ENCODE measurements at regions not wholly inside any gene's neighbourhood (a gene's known extent, or its start where the extent isn't known, plus 50 kb on each side); places are given as distances from the start of the nearest gene placed in this dataset.

DNA sequence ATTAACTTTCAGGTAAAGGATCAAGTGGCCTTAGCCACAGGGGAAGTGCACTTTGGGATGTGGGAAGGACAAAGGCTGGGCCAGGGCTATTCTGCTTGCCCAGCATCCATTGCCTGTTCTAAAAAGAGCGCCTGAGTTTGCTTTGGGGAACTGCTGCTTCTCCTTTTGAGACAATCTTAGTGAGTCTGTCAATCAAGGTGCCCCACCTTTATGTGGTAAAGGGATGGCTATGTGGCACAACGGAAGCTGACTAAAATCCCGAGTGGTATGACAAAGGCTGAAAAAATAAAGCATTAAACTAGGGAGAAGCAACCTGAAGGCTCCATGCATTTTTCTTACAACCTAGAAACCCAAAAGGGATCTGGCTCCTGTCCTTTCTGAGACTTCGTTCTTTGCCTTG lies 540.5 kb downstream of the SLC4A3 start:
- Histone ChIP-seq H3K36me3 (ENCODE audit: insufficient read depth, low read length) (no peaks in the 10 kb centered on the region), H3K27me3 (ENCODE audit: insufficient read depth, low read length) (no peaks in the 10 kb centered on the region), H3K4me1 (ENCODE audit: insufficient read depth, low read length) (no peaks in the 10 kb centered on the region), H3K4me3 (ENCODE audit: low read length) (no peak overlapping the region), H3K27ac (ENCODE audit: low read depth, low read length) (no peak overlapping the region), H3K9ac (ENCODE audit: low read depth, low read length) (no peak overlapping the region), H3K9me3 (ENCODE audit: insufficient read depth, low read depth, low read length) (no peaks in the 10 kb centered on the region)
- 96% methylated on average over 4 of the region's 4 CpGs for WGBS

DNA sequence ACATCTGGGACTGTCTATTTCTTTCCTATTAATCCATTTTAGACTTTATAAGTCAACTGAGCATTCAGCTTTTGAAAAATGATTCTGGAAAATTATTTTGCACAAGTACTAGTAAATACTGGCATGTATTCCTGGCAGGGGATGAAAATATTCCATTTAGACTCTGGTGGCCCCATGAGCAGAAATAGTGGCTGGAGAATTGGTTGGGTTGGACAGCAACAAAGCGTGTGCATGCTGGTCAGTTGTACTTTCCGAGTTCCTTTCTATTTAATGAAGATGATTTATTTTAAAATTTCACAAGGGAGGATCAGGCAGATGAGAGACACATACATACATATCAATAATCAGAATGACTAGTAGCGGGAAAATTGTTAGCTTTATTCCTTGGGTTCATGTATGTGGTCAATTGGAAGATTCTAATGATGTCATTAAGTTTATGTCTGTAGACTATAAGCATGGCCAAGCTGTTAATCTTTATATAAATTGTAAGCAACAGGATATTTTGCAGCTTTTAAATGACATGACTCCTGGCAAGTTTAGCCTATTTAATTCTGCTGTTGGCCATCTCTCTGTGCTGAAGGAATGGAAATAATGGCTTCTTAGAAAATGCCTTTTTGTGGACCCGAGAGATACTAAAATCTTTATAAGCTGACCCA lies 541.6 kb downstream of the SLC4A3 start:
- no peaks in the 10 kb centered on the region for H3K4me1 ChIP-seq (ENCODE audit: insufficient read depth, low read length)
- no peak overlapping the region for H3K4me3 ChIP-seq (ENCODE audit: low read length)
- H3K9ac ChIP-seq (ENCODE audit: low read depth, low read length), result no peak overlapping the region
- WGBS, result 96% methylated on average over 3 of the region's 4 CpGs
- no peak overlapping the region for H3K27ac ChIP-seq (ENCODE audit: low read depth, low read length)
- no peaks in the 10 kb centered on the region for H3K36me3 ChIP-seq (ENCODE audit: insufficient read depth, low read length)
- H3K9me3 ChIP-seq (ENCODE audit: insufficient read depth, low read depth, low read length), result no peaks in the 10 kb centered on the region
- H3K27me3 ChIP-seq (ENCODE audit: insufficient read depth, low read length), result no peaks in the 10 kb centered on the region

GRCh38 chr2:220174826-220175225 lies 547.4 kb downstream of the SLC4A3 start:
- Histone ChIP-seq H3K36me3 (ENCODE audit: insufficient read depth, low read length) (no peaks in the 10 kb centered on the region), H3K27ac (ENCODE audit: low read depth, low read length) (no peak overlapping the region), H3K27me3 (ENCODE audit: insufficient read depth, low read length) (no peaks in the 10 kb centered on the region), H3K4me3 (ENCODE audit: low read length) (no peak overlapping the region), H3K9me3 (ENCODE audit: insufficient read depth, low read depth, low read length) (no peaks in the 10 kb centered on the region), H3K9ac (ENCODE audit: low read depth, low read length) (no peak overlapping the region), H3K4me1 (ENCODE audit: insufficient read depth, low read length) (no peaks in the 10 kb centered on the region)
- WGBS, result 97% methylated on average over 2 of the region's 2 CpGs

DNA sequence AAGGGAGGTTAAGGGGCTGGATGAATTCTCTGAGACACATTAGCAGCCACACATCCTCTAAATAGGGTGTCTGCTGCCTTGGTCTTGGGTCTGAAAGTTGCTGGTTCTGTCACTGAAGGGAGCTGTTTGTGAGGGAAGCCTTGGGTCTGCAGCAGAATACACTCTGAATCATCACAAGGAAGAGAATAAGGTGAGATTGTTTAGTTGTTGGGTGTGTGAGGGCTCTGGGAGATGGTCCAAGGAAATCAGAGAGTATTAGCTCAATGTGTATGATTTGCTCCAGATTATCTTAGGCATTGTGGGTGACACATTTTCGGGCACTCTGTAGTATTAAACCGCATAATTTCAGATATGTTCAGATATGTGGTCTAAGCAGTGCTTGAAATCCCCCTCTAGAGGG lies 548.5 kb downstream of the SLC4A3 start:
- Histone ChIP-seq H3K4me3 (ENCODE audit: low read length) (no peak overlapping the region), H3K4me1 (ENCODE audit: insufficient read depth, low read length) (no peaks in the 10 kb centered on the region), H3K9ac (ENCODE audit: low read depth, low read length) (no peak overlapping the region), H3K9me3 (ENCODE audit: insufficient read depth, low read depth, low read length) (no peaks in the 10 kb centered on the region), H3K27ac (ENCODE audit: low read depth, low read length) (no peak overlapping the region), H3K36me3 (ENCODE audit: insufficient read depth, low read length) (no peaks in the 10 kb centered on the region), H3K27me3 (ENCODE audit: insufficient read depth, low read length) (no peaks in the 10 kb centered on the region)
- WGBS, result 93% methylated on average over 2 of the region's 2 CpGs

DNA sequence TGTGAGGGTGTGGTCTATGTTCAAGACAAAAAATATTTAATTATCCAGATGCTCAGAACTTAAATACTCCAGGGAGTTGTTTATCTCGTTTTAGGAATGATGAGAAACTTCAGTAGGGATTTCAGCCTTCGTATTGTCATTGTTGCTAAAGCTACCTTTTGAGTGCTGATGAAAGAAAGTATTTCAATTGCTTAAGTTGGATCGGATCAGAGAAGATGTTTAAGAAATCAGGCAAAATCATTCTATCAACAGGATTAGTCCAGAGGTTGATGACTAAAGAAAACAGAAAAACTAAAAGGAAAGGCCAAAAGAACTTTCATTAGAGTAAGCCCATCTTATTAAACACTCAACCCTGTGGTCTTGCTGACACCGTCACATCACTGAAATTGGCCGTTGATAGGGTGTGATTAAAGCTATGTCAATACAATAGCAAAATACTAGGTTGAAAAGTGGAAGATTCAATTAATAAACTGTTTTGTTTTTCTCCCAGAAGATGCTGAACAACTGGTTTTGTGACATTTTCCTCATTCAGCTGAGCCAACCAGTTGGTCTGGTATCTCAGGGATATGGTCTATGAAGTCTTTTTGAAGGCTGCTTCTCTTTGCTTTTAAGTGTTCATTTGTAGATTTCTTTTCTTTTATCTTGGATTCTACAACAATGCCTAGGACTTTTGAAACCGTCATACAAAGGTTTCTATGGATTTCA lies 551.7 kb downstream of the SLC4A3 start:
- 93% methylated on average over 6 of the region's 6 CpGs for WGBS
- H3K9me3 ChIP-seq (ENCODE audit: insufficient read depth, low read depth, low read length), result no peaks in the 10 kb centered on the region
- H3K9ac ChIP-seq (ENCODE audit: low read depth, low read length), result no peak overlapping the region
- no peak overlapping the region for H3K4me3 ChIP-seq (ENCODE audit: low read length)
- H3K4me1 ChIP-seq (ENCODE audit: insufficient read depth, low read length), result no peaks in the 10 kb centered on the region
- no peaks in the 10 kb centered on the region for H3K27me3 ChIP-seq (ENCODE audit: insufficient read depth, low read length)
- H3K27ac ChIP-seq (ENCODE audit: low read depth, low read length), result no peak overlapping the region
- H3K36me3 ChIP-seq (ENCODE audit: insufficient read depth, low read length), result no peaks in the 10 kb centered on the region

- Histone ChIP-seq H3K4me1 (ENCODE audit: insufficient read depth, low read length) (no peaks in the 10 kb centered on the region), H3K27me3 (ENCODE audit: insufficient read depth, low read length) (no peaks in the 10 kb centered on the region), H3K36me3 (ENCODE audit: insufficient read depth, low read length) (no peaks in the 10 kb centered on the region), H3K27ac (ENCODE audit: low read depth, low read length) (no peak overlapping the region), H3K4me3 (ENCODE audit: low read length) (no peak overlapping the region), H3K9ac (ENCODE audit: low read depth, low read length) (no peak overlapping the region), H3K9me3 (ENCODE audit: insufficient read depth, low read depth, low read length) (no peaks in the 10 kb centered on the region)
- 95% methylated on average over 1 of the region's 1 CpG for WGBS
These were observed 553.7 kb downstream of the SLC4A3 start for GRCh38 chr2:220181165-220181564.

DNA sequence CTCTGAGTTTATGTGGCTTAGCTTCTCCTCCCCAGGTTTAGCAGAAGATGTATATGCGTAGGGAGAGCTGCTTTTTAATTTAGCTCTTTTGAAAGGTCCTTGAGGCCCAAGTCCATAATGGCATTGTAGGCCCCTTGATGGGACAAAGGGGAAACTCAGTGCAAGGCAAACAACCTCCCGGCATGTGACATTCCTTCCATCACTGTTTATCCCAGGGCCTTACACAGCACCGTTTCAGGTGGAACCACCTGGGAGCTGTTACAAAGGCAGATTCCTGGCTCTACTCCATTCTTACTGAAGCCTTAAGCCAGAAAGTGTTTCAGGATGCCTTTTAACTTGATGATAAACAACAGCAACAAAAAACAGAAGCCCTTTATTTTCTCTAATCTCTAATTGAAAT lies 555.4 kb downstream of the SLC4A3 start:
- Histone ChIP-seq H3K36me3 (ENCODE audit: insufficient read depth, low read length) (no peaks in the 10 kb centered on the region), H3K4me1 (ENCODE audit: insufficient read depth, low read length) (no peaks in the 10 kb centered on the region), H3K27me3 (ENCODE audit: insufficient read depth, low read length) (no peaks in the 10 kb centered on the region), H3K27ac (ENCODE audit: low read depth, low read length) (no peak overlapping the region), H3K9me3 (ENCODE audit: insufficient read depth, low read depth, low read length) (no peaks in the 10 kb centered on the region), H3K4me3 (ENCODE audit: low read length) (no peak overlapping the region), H3K9ac (ENCODE audit: low read depth, low read length) (no peak overlapping the region)
- WGBS, result 88% methylated on average over 3 of the region's 3 CpGs

GRCh38 chr2:220185766-220186305 lies 558.4 kb downstream of the SLC4A3 start:
- no peak overlapping the region for H3K9ac ChIP-seq (ENCODE audit: low read depth, low read length)

DNA sequence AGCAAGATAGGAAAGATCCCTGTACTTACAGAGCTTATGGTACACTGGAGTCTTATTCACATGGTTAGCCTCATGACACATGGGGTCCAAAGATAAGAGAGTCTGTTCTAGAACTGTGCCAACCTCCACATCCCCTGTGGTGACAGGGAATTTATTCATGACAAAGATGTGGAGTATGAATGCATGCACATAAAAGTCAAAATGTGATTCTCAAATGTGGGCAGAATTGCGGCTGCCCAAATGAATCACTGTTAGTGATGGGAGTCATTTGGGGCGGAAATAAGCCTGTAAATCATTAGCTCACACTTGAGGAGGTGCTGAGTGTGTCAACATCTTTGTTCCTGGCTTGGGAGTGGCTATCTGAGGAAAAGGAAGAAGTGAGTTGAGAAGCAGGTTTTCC lies 560.6 kb downstream of the SLC4A3 start:
- H3K27me3 ChIP-seq (ENCODE audit: insufficient read depth, low read length), result no peaks in the 10 kb centered on the region
- no peak overlapping the region for H3K27ac ChIP-seq (ENCODE audit: low read depth, low read length)
- no peak overlapping the region for H3K9ac ChIP-seq (ENCODE audit: low read depth, low read length)
- H3K4me3 ChIP-seq (ENCODE audit: low read length), result no peak overlapping the region
- WGBS, result 88% methylated on average over 2 of the region's 2 CpGs
- H3K9me3 ChIP-seq (ENCODE audit: insufficient read depth, low read depth, low read length), result peaks cover 11% of the 10 kb centered on the region
- no peaks in the 10 kb centered on the region for H3K36me3 ChIP-seq (ENCODE audit: insufficient read depth, low read length)
- no peaks in the 10 kb centered on the region for H3K4me1 ChIP-seq (ENCODE audit: insufficient read depth, low read length)

More at GRCh38 chr2:220185766-220186305, 558.4 kb downstream of the SLC4A3 start:
- Histone ChIP-seq H3K27me3 (ENCODE audit: insufficient read depth, low read length) (no peaks in the 10 kb centered on the region), H3K36me3 (ENCODE audit: insufficient read depth, low read length) (no peaks in the 10 kb centered on the region), H3K4me1 (ENCODE audit: insufficient read depth, low read length) (no peaks in the 10 kb centered on the region), H3K9me3 (ENCODE audit: insufficient read depth, low read depth, low read length) (no peaks in the 10 kb centered on the region), H3K27ac (ENCODE audit: low read depth, low read length) (no peak overlapping the region), H3K4me3 (ENCODE audit: low read length) (no peak overlapping the region)
- WGBS, result 84% methylated on average over 2 of the region's 2 CpGs

DNA sequence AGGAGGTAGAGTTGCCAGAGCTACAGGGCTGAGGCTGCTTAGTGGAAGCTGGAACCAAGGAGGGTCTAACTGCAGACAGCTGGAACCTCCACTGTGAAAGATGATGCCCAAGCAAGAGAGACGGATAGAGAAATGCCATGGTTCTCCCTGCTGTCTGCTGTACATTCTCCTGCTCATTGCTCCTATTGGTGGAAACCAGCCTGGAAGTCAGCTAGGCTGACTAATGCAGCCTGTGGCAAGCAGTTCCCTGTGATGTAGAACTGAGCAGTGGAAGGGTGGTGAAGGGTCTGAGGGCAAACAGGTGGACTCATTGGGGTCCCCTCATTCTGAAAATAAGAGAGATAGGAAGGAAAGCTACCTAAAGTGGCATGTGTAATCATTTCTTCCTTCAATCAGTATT lies 563.6 kb downstream of the SLC4A3 start:
- Histone ChIP-seq H3K36me3 (ENCODE audit: insufficient read depth, low read length) (no peaks in the 10 kb centered on the region), H3K4me1 (ENCODE audit: insufficient read depth, low read length) (no peaks in the 10 kb centered on the region), H3K9me3 (ENCODE audit: insufficient read depth, low read depth, low read length) (peaks cover 13% of the 10 kb centered on the region), H3K27me3 (ENCODE audit: insufficient read depth, low read length) (no peaks in the 10 kb centered on the region), H3K9ac (ENCODE audit: low read depth, low read length) (no peak overlapping the region), H3K27ac (ENCODE audit: low read depth, low read length) (no peak overlapping the region), H3K4me3 (ENCODE audit: low read length) (no peak overlapping the region)
- 51% methylated on average over 1 of the region's 1 CpG for WGBS

DNA sequence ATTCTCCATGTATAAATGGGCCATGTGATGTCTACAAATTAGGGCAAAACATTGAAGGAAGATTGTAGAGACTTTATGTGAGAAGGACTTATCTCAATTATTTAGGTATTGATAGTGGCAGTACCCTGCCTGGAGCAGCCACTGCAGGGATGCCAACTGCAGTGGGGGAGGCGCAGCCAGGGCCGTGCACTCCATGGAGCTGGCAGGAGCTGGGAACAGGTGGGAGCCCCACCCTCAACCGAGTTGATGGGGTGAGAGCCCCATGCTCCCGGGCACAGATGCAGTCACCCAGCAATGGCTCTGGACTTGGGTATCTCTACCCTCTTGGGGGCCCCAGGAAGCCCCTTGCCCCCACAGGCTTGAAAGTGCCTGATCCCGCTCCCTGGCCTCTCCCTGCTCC lies 564.3 kb downstream of the SLC4A3 start:
- H3K4me1 ChIP-seq (ENCODE audit: insufficient read depth, low read length), result no peaks in the 10 kb centered on the region
- WGBS, result 96% methylated on average over 5 of the region's 5 CpGs
- H3K9ac ChIP-seq (ENCODE audit: low read depth, low read length), result no peak overlapping the region
- no peak overlapping the region for H3K27ac ChIP-seq (ENCODE audit: low read depth, low read length)
- peaks cover 13% of the 10 kb centered on the region for H3K9me3 ChIP-seq (ENCODE audit: insufficient read depth, low read depth, low read length)
- no peaks in the 10 kb centered on the region for H3K27me3 ChIP-seq (ENCODE audit: insufficient read depth, low read length)
- no peaks in the 10 kb centered on the region for H3K36me3 ChIP-seq (ENCODE audit: insufficient read depth, low read length)
- H3K4me3 ChIP-seq (ENCODE audit: low read length), result no peak overlapping the region
